RPMI8226 (cell line): ENCODE measurements at regions not wholly inside any gene's neighbourhood (a gene's known extent, or its start where the extent isn't known, plus 50 kb on each side); places are given as distances from the start of the nearest gene placed in this dataset.
A peak's percentile ranks its signal among the peaks of the same experiment; 100 is the strongest.
"Not testable (repeated sequence)": the region's sequence is repeated elsewhere in the genome, so short reads cannot be mapped to it uniquely, and the experiment has no call there.

Experiments used
- DNase-seq: peaks from one replicate; pipeline ENCODE4 v3.0.0-alpha.2; 2015

GRCh38 chr11:92109466-92109865 is 115.2 kb upstream of the FAT3 start:
- DNase-seq, result no peak

- no peak for DNase-seq
Observed at GRCh38 chr11:92107331-92107730, 117.3 kb upstream of the FAT3 start.

- DNase-seq, result no peak
Observed at GRCh38 chr11:92104349-92104748, 120.3 kb upstream of the FAT3 start.

- no peak for DNase-seq
Observed at GRCh38 chr11:92101920-92102319, 122.7 kb upstream of the FAT3 start.

DNA sequence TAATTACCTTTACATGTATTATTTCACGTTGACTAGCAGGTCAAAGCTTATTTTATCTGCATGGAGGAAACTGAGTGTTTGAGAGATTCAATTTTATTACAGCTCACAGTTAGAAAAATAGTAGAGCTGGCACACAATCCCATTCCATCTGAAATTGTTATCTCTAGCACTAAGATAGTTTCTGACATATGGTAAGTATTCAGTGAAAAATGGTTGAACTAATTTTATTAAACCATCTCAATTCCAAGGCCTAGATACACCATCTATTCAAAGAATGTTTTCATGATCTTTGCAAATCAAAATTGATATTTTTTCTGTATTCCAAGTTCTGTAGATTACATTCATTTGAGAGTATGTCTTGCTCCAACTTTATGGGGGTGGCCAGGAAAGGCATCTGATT is 125.4 kb upstream of the FAT3 start:
- DNase-seq, result no peak

- DNase-seq, result no peak
Observed at GRCh38 chr11:92098172-92098571, 126.4 kb upstream of the FAT3 start.

DNA sequence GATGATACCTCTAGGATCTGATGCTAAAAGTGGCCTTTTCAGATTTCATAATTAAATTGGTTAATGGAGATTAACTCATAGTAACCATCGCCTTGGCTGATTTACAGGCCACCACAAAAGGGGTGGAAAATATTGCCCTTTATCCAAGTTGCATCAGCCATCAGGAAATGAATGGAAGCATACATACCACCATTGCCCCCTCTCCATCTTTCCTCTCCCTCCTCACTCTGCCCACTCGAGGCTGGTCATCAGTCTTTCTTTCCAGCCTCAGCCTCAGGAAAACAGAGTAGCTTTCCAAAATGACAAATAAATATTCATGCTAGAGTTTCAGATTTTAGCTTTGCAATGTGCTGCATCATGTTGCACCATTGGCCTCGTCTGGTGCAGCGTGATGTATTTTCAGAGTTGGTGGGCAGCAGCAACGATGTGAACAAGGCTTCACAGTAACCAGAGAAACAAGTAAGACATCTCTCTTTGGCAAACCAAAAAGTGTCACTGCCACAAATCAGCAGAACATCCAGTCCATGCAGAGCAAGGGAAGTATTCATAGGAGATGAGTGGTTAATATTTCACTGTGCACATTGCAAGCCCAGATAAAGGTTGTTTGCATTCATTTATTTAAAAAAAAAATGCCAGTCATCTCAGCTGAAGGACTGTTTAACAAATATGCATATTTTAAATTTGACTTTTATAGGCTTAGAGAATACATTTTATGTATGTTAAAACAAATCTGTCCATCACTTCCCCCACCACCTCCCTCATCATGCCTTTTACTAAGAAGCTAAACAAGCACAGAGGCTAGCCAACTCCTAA is 136.7 kb upstream of the FAT3 start:
- no peak for DNase-seq

DNA sequence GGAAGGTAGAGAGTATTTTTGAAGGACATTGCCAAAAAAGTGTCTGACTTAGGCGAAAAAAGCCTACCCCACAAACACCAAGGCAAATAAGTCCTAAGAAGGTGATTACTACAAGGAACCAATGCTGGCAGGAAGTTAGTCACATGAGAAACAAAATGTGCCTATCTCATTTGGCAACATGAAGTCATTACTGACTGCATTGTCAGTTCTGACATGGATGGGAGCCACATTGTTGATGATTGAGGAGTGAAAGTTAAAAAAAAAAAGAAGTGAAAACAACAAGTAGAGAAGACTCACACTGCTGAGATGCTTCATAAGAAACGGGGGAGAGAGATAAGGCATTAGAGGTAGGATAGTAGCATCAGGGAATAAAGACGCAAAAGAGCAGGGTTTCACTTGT is 141.5 kb upstream of the FAT3 start:
- DNase-seq, result no peak

DNA sequence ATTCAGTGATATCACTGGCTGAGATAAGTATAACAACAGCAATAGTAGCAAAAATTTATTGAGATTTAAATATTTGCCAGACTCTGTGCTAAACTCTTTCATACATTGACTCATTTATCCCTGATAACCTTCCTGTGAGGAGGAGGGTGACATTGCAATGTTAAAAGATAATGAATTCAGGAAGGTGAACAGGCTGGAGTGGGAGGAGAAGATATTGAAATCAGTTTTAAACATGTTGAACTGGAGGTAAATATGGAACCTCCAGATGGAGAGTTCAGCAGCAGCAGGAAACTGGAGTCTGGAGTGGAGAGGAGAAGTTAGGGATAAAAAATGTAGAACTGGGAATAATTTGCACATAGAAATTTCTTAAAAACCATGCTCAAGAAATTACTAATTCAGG is 142.0 kb upstream of the FAT3 start:
- DNase-seq, result no peak

- DNase-seq, result not testable (repeated sequence)
Observed at GRCh38 chr11:92074498-92074897, 150.1 kb upstream of the FAT3 start.

DNA sequence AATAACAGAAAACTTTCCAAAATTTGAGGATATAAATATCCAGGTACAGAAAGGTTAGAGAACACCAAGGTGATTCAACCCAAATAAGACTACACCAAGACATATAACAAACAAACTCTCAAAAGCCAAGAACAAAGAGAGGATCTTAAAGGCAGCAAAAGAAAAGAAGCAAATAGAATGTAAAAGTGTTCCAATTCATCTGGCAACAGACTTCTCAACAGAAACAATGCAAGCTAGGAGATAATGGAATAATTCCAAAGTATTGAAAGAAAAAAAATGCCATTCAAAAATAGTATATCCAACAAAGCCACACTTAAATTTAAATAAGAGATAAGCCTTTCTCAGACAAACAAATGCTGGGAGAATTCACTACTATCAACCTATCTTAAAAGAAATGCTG is 153.0 kb upstream of the FAT3 start:
- DNase-seq, result no peak

GRCh38 chr11:92070026-92070889 is 154.4 kb upstream of the FAT3 start:
- no peak for DNase-seq

- DNase-seq, result no peak
Observed at GRCh38 chr11:92067016-92067415, 157.6 kb upstream of the FAT3 start.

- DNase-seq, result no peak
Observed at GRCh38 chr11:92061456-92062062, 163.1 kb upstream of the FAT3 start.

GRCh38 chr11:92057849-92058442 is 166.7 kb upstream of the FAT3 start:
- no peak for DNase-seq

- DNase-seq, result no peak
Observed at GRCh38 chr11:92053216-92053615, 171.4 kb upstream of the FAT3 start.

DNA sequence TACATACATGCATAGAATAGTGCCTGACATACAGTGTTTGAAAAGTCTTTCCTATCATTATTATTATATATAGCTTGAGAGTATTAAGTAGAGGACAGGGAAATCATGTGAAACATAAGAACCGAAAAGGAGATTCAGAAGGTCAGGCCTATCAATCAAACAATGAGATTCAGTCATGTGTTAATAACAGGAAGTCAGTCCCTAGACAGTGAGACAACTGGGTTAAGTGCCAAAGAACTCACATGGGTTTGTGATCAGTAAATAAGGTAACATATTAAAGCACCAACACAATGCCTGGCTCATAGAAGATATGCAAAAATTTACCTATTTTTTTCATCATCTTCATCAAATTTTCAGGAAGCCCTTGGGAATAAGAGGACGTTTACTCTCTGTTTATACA is 174.3 kb upstream of the FAT3 start:
- DNase-seq, result no peak

DNA sequence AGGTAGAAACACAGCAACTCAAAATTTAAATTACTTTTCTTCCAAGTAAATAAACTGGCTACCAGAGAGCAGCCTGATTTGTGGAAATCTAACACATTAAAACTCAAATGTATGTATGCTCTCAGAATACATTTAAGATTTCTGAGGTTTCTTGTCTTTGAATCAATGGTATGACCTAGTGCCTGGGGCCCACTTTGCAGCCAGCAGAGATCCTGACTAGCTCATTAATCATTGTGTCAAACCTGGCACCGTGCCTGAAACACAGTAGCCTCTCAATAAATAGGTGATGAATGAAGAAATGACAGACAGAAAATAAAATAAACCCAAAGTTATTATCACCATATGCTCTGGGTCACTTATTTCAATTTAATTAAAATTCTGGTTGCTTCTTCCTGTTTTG is 176.2 kb upstream of the FAT3 start:
- DNase-seq, result no peak

DNA sequence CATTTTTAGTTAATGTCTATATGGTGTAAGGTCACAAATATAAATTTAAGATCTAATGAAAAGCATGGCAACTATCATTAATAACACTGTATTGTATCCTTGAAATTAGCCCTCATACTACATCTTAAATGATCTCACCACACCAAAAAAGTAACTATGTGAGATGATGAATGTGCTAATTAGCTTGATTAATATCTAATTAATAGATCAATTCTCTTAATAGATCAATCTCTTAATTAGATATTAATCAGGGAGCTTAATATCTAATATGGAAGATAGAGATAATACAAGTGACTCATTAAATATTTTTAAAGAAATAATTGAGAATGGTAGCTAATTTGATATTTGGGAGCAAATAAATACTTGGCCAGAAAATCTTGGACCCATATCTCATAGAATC is 178.5 kb upstream of the FAT3 start:
- no peak for DNase-seq

DNA sequence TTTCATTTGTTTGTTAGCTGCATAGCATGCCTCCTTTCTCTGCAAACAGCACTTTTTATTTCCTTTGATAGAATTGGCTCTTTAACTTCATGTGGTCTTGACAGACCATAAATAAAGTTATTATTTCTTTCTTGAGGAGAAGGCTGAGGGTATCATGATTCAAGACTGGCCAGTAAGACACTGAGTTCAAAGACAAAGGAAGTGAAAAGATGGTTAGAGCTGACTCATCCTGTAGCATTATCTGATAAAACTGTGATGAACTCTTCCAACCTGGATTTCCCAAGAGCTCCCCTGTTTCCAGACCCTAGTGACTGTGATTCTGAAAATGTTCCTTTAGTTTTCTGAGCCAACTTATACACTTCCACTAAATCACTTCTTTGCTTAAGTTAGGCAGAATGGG is 179.3 kb upstream of the FAT3 start:
- no peak for DNase-seq

GRCh38 chr11:92035488-92035887 is 189.1 kb upstream of the FAT3 start:
- no peak for DNase-seq

GRCh38 chr11:92027136-92027535 is 197.5 kb upstream of the FAT3 start:
- DNase-seq, result peak; percentile 58

DNA sequence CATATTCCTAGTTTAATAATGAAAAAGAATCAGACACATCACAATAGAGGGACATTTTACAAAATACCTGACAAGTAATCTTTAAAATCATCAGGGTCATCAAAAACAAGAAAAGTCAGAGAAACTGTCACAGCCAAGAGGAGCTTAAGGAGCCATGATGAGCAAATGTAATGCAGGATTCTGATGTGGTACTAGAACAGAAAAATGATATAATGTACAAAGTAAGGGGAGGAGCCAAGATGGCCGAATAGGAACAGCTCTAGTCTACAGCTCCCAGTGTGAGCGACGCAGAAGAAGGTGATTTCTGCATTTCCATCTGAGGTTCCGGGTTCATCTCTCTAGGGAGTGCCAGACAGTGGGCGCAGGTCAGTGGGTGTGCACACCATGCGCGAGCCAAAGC is 198.0 kb upstream of the FAT3 start:
- no peak for DNase-seq
